ENCODE measurements at regions not wholly inside any gene's neighbourhood (a gene's known extent, or its start where the extent isn't known, plus 50 kb on each side); places are given as distances from the start of the nearest gene placed in this dataset.

- TF ChIP-seq ZBTB1 (tag by site-specific recombination; IDR thresholded peaks at IDR 0.05) (no peak), ZSCAN30 (tag by site-specific recombination; IDR thresholded peaks at IDR 0.05) (no peak), ZNF140 (tag by site-specific recombination; IDR thresholded peaks at IDR 0.05) (no peak), ZNF280C (tag by site-specific recombination; IDR thresholded peaks at IDR 0.05) (no peak)
These were observed 263.5 kb downstream of the EPHA4 start for GRCh38 chr2:221308507-221309066.
